ENCODE measurements at regions not wholly inside any gene's neighbourhood (a gene's known extent, or its start where the extent isn't known, plus 50 kb on each side); places are given as distances from the start of the nearest gene placed in this dataset.

- TF ChIP-seq CTCF (conservative IDR thresholded peaks at IDR 0.05; ENCODE audit: low read length) (no peak), EZH2phosphoT487 (IDR thresholded peaks at IDR 0.05; ENCODE audit: borderline replicate concordance, low read depth, low read length) (no peak)
Observed at GRCh38 chr14:85399186-85399585, 130.8 kb upstream of the FLRT2 start.

Data from OCI-LY7 (cell line).